AG09309 (cell line): ENCODE measurements at regions not wholly inside any gene's neighbourhood (a gene's known extent, or its start where the extent isn't known, plus 50 kb on each side); places are given as distances from the start of the nearest gene placed in this dataset.
A peak's percentile ranks its signal among the peaks of the same experiment; 100 is the strongest.

Experiments used
- DNase-seq: peaks from one replicate; pipeline ENCODE4 v3.0.0-alpha.2; 2010; ENCODE audit warnings: low read depth
- H3K4me3 ChIP-seq: 2 replicates; pipeline ENCODE4 v1.5.1; 2011; ENCODE audit warnings: mild to moderate bottlenecking, low read depth, low read length, moderate library complexity; ENCODE audit not compliant: control insufficient read depth
- TF ChIP-seq, protein P1 (sequence below): IDR thresholded peaks from 2 replicates; pipeline ENCODE4 v1.5.1; 2011; ENCODE audit warnings: mild to moderate bottlenecking, low read depth, low read length, inconsistent platforms; ENCODE audit not compliant: insufficient read depth, control insufficient read depth; ENCODE audit errors: missing control alignments

DNA sequence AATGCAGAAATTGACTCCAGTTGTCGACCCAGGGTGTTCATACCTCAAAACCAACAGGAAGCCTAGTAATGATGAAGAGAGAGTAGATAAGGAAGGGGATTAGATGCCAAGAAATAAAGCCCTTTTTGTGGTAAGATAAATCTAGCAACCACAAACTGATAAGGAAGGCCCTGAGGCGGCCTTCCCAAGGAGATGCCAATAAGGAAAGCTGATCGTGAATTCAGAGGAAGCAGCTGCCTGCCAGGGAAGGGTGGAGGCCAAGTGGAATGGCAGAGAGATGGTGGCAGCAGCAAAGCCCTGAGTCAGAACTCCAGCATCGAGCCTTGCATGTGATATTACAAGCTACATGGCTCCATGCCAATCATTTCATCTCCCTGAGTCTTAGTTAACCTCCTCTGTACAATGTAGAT, 126.3 kb downstream of the IRS1 start:
- TF ChIP-seq, protein P1, sequence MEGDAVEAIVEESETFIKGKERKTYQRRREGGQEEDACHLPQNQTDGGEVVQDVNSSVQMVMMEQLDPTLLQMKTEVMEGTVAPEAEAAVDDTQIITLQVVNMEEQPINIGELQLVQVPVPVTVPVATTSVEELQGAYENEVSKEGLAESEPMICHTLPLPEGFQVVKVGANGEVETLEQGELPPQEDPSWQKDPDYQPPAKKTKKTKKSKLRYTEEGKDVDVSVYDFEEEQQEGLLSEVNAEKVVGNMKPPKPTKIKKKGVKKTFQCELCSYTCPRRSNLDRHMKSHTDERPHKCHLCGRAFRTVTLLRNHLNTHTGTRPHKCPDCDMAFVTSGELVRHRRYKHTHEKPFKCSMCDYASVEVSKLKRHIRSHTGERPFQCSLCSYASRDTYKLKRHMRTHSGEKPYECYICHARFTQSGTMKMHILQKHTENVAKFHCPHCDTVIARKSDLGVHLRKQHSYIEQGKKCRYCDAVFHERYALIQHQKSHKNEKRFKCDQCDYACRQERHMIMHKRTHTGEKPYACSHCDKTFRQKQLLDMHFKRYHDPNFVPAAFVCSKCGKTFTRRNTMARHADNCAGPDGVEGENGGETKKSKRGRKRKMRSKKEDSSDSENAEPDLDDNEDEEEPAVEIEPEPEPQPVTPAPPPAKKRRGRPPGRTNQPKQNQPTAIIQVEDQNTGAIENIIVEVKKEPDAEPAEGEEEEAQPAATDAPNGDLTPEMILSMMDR: no peak
- peak; percentile 94 for DNase-seq
- H3K4me3 ChIP-seq: no peak overlapping the region

DNA sequence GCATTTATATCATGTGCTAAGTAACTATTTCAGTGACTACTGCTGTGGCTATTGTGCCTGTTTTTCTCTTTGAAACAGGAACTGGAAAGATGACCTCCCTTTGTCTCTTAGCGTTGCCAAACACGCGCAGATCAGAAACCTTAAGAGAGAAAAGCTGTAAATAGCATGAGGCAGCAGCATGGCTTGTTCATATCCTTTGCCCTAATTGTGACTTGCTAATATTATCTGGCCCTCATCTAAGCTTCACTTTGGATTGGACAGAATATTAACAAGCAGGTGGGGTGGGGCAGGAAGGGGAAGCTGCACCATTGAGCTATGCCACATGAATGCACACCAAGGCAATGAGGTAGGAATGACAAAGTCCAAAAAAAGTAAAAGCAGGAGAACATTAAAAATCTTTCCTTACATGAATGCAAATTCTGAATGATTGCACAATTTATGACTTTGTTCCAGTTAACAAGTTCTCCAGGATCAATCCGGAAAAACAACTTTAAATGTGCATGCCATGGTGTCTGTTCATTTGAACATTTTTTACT, 128.4 kb downstream of the IRS1 start:
- TF ChIP-seq, protein P1: no peak
- H3K4me3 ChIP-seq: no peak overlapping the region
- no peak for DNase-seq

DNA sequence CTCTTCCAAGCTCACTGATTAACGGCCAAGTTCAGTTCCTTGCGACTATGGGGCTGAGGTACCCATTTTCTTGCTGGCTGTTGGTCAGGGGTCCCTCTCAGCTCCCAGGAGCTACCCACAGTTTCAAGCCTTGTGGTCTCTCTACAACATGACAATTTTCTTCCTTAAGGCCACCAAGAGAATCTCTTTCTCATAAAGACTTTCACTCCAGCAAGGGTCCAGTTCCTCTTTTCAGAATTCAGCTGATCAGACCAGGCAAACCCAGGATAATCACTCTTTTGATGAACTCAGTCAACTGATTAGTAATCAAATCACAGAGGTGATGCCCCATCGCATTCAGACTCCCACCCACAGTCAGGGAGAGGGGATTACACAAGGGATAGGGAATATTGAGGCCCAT, 129.7 kb downstream of the IRS1 start:
- H3K4me3 ChIP-seq: no peak overlapping the region
- no peak for DNase-seq
- TF ChIP-seq, protein P1: no peak

DNA sequence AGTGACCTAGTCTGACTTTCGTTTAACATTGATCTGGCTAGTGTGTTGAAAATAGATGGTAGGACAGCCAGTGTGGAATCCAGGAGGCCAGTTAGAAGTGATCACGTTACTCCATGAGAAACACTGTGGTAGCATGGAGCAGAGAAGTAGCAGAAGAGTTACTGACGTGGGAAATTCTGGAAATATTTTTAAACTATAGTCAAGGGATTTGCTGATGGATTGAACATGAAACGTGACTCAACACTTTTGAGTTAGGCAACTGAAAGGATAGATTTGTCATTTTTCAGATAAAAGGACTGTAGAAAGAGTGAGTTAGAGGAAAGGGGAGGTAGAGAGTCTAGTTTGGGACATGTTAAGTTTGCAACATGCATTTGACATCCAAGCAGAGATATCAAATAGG, 130.4 kb downstream of the IRS1 start:
- TF ChIP-seq, protein P1: no peak
- no peak for DNase-seq
- H3K4me3 ChIP-seq: no peak overlapping the region

DNA sequence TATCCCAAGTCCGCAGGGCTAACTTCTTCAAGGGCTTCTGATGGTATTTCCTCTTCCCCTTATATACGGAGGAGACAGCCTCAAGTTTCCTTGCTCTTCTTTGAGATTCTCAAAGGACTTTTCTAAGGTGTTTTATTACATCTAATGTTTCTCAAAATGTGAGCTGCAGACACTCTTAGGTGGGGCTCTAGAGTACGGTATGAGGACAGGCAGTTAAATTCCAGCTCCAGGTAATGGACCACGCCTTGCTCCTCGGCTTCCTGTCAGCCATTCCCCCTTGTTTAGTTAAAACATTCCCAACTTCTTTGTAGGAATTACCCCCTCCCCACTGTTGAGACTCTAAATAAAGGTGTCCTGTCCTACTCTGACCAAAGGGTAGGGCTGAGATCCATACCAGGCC, 131.9 kb downstream of the IRS1 start:
- TF ChIP-seq, protein P1: no peak
- H3K4me3 ChIP-seq: no peak overlapping the region
- DNase-seq: no peak

DNA sequence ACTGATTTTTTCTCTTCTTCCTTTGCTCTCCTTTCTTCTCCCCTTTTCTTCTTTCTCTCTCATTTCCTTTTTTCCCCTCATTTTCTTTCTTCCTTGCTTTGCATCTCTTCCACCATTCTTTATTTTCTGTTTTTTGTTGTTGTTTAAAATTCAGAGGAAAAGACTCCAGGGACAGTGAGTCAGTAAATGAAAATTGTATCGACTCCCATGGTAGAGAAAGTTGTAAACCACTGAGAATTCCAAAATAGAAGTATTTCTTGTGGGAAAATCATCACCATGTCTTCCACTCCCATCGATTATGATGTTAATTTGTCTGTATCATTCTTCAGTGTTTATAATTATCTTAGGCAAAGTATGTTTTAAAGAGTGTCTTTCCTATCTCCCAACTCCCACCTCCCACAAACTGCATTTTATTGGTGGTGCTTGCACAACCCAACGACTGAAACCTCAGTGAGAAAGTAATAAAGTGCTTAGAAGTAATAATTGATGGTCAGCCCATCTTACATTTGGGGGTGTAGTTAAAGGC, 134.3 kb downstream of the IRS1 start:
- TF ChIP-seq, protein P1: no peak
- no peak overlapping the region for H3K4me3 ChIP-seq
- no peak for DNase-seq

DNA sequence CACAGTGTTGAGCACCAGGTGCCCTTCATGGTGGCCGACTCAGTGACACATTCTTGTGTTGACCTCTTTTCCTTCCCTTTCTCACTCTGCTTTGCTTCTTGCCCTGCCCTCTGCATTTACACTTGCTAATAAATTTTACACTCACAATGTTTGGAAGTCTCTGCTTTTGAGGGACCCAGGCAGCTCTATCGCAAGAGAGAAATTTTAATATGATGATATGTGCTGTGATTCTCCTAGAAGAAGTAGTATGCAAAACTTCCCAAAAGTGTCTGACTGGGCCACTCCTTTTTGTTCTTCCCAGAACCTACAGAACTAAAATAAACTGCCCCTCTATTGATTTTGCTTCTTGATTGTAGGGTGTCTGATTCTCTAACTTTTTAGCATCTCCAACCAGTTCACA, 135.0 kb downstream of the IRS1 start:
- H3K4me3 ChIP-seq: no peak overlapping the region
- TF ChIP-seq, protein P1: no peak
- DNase-seq: no peak
